HepG2 (cell line): ENCODE measurements at regions not wholly inside any gene's neighbourhood (a gene's known extent, or its start where the extent isn't known, plus 50 kb on each side); places are given as distances from the start of the nearest gene placed in this dataset.

Experiments
- NFATC3 ChIP-seq: sonication (generic); formaldehyde crosslinking; IDR thresholded peaks from 2 replicates; pipeline ENCODE4 v1.5.1; 2020; ENCODE audit warnings: mild to moderate bottlenecking, missing genetic modification reagents
- NFKBIZ ChIP-seq: IDR thresholded peaks from 2 replicates; pipeline ENCODE4 v1.6.1; 2018; ENCODE audit warnings: missing genetic modification reagents, missing compliant biosample characterization
- SAP130 ChIP-seq: IDR thresholded peaks from 2 replicates; pipeline ENCODE4 v1.6.1; 2016; ENCODE audit warnings: low read depth
- ZFP90 ChIP-seq: sonication (generic); formaldehyde crosslinking; IDR thresholded peaks from 2 replicates; pipeline ENCODE4 v1.8.0; 2022; ENCODE audit warnings: missing genetic modification reagents, mild to moderate bottlenecking, inconsistent platforms, borderline replicate concordance
- TF ChIP-seq, protein P1 (sequence below): sonication (generic); formaldehyde crosslinking; IDR thresholded peaks from 2 replicates; pipeline ENCODE4 v1.5.1; 2020; ENCODE audit warnings: missing genetic modification reagents, mild to moderate bottlenecking, borderline replicate concordance
- TF ChIP-seq, protein P2 (sequence below), 2 experiments: fragments of 450-650 bp in 1 of 2; sonication (generic) in 1 of 2; formaldehyde crosslinking in 1 of 2; IDR thresholded peaks; 2 replicates each; pipeline versions ENCODE4 v1.6.1 to v1.8.0; 2016 to 2022; ENCODE audit warnings: antibody characterized with exemption in 1 of 2, mild to moderate bottlenecking in 1 of 2, missing genetic modification reagents in 1 of 2

DNA sequence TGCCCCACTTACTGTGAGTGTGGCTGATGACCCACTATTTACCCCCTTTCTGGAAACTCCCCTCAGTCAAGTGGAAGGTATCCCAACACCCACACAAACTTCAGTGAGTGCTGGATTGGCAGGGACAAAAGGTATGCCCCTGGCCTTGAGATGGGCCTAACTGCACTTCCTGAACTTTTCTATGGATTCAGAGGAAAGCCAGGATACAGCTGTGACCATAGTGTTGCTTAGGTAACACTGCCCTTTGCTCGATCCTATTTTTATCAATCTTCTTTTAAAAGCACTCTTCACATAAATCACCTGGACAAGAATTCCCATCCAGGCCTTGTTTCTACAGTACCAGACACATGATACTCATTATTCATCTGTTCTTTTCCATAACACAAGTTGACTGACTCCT, 671.5 kb upstream of the SLC8A1 start (continued):
- TF ChIP-seq SAP130 (CRISPR knock-in tag) (no peak), ZFP90 (CRISPR knock-in tag) (no peak), NFKBIZ (no peak), NFATC3 (CRISPR knock-in tag) (no peak)
- TF ChIP-seq, protein P1, sequence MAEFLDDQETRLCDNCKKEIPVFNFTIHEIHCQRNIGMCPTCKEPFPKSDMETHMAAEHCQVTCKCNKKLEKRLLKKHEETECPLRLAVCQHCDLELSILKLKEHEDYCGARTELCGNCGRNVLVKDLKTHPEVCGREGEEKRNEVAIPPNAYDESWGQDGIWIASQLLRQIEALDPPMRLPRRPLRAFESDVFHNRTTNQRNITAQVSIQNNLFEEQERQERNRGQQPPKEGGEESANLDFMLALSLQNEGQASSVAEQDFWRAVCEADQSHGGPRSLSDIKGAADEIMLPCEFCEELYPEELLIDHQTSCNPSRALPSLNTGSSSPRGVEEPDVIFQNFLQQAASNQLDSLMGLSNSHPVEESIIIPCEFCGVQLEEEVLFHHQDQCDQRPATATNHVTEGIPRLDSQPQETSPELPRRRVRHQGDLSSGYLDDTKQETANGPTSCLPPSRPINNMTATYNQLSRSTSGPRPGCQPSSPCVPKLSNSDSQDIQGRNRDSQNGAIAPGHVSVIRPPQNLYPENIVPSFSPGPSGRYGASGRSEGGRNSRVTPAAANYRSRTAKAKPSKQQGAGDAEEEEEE (CRISPR knock-in tag): no peak
- TF ChIP-seq, protein P2, sequence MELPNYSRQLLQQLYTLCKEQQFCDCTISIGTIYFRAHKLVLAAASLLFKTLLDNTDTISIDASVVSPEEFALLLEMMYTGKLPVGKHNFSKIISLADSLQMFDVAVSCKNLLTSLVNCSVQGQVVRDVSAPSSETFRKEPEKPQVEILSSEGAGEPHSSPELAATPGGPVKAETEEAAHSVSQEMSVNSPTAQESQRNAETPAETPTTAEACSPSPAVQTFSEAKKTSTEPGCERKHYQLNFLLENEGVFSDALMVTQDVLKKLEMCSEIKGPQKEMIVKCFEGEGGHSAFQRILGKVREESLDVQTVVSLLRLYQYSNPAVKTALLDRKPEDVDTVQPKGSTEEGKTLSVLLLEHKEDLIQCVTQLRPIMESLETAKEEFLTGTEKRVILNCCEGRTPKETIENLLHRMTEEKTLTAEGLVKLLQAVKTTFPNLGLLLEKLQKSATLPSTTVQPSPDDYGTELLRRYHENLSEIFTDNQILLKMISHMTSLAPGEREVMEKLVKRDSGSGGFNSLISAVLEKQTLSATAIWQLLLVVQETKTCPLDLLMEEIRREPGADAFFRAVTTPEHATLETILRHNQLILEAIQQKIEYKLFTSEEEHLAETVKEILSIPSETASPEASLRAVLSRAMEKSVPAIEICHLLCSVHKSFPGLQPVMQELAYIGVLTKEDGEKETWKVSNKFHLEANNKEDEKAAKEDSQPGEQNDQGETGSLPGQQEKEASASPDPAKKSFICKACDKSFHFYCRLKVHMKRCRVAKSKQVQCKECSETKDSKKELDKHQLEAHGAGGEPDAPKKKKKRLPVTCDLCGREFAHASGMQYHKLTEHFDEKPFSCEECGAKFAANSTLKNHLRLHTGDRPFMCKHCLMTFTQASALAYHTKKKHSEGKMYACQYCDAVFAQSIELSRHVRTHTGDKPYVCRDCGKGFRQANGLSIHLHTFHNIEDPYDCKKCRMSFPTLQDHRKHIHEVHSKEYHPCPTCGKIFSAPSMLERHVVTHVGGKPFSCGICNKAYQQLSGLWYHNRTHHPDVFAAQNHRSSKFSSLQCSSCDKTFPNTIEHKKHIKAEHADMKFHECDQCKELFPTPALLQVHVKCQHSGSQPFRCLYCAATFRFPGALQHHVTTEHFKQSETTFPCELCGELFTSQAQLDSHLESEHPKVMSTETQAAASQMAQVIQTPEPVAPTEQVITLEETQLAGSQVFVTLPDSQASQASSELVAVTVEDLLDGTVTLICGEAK (IDR thresholded peaks at IDR 0.05): no peak
- TF ChIP-seq, protein P2 (CRISPR knock-in tag; IDR thresholded peaks at IDR 0.05): no peak
